ENCODE measurements at regions not wholly inside any gene's neighbourhood (a gene's known extent, or its start where the extent isn't known, plus 50 kb on each side); places are given as distances from the start of the nearest gene placed in this dataset.

GRCh38 chr11:33616552-33616951 lies 84.1 kb downstream of the C11orf91 start:
- H3K36me3 ChIP-seq, result no peaks in the 10 kb centered on the region
- H3K4me3 ChIP-seq (ENCODE audit: low read depth in 1 of 2, low read length in 1 of 2), result no peak overlapping the region
- H3K27me3 ChIP-seq, result peaks cover 26% of the 10 kb centered on the region
- no peak overlapping the region for H3K27ac ChIP-seq
- TF ChIP-seq CTCF (IDR thresholded peaks at IDR 0.05), result no peak
- no peaks in the 10 kb centered on the region for H3K9me3 ChIP-seq
- H3K4me1 ChIP-seq (ENCODE audit: control insufficient read depth in 1 of 2, insufficient read depth in 1 of 2, low read depth in 1 of 2, low read length in 1 of 2), result no peaks in the 10 kb centered on the region

- no peaks in the 10 kb centered on the region for H3K36me3 ChIP-seq
- no peaks in the 10 kb centered on the region for H3K9me3 ChIP-seq
- no peak overlapping the region for H3K4me3 ChIP-seq (ENCODE audit: low read depth in 1 of 2, low read length in 1 of 2)
- H3K27me3 ChIP-seq, result peaks cover 26% of the 10 kb centered on the region
- no peaks in the 10 kb centered on the region for H3K4me1 ChIP-seq (ENCODE audit: control insufficient read depth in 1 of 2, insufficient read depth in 1 of 2, low read depth in 1 of 2, low read length in 1 of 2)
- TF ChIP-seq CTCF (IDR thresholded peaks at IDR 0.05), result no peak
- no peak overlapping the region for H3K27ac ChIP-seq
Measured at GRCh38 chr11:33615751-33616150, 84.9 kb downstream of the C11orf91 start.

DNA sequence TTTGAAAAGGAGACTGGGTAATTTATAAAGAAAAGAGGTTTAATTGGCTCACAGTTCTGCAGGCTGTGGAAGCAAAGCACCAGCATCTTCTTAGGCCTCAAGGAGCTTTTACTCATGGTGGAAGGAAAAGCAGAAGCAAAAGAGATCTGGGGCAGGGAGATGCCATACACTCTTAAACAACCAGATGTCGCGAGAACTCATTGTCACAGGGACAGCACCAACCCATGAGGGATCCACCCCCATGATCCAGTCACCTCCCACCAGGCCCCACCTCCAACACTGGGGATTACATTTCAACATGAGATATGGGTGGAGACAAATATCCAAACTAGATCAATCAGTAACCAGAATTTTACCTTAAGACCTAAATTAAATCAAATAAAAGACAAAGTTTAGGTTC lies 87.2 kb downstream of the C11orf91 start:
- H3K27ac ChIP-seq, result no peak overlapping the region

GRCh38 chr11:33610903-33611302 lies 89.7 kb downstream of the C11orf91 start:
- Histone ChIP-seq H3K4me3 (ENCODE audit: low read depth in 1 of 2, low read length in 1 of 2) (no peak overlapping the region), H3K36me3 (no peaks in the 10 kb centered on the region), H3K4me1 (ENCODE audit: control insufficient read depth in 1 of 2, insufficient read depth in 1 of 2, low read depth in 1 of 2, low read length in 1 of 2) (no peaks in the 10 kb centered on the region)

More for the DNA sequence above, 87.2 kb downstream of the C11orf91 start:
- Histone ChIP-seq H3K4me3 (ENCODE audit: low read depth in 1 of 2, low read length in 1 of 2) (no peak overlapping the region), H3K9me3 (no peaks in the 10 kb centered on the region), H3K27me3 (peaks cover 11% of the 10 kb centered on the region), H3K4me1 (ENCODE audit: control insufficient read depth in 1 of 2, insufficient read depth in 1 of 2, low read depth in 1 of 2, low read length in 1 of 2) (no peaks in the 10 kb centered on the region), H3K36me3 (no peaks in the 10 kb centered on the region)
- TF ChIP-seq CTCF (IDR thresholded peaks at IDR 0.05), result no peak

GRCh38 chr11:33608386-33608785 lies 92.2 kb downstream of the C11orf91 start:
- Histone ChIP-seq H3K9me3 (no peaks in the 10 kb centered on the region), H3K4me1 (ENCODE audit: control insufficient read depth in 1 of 2, insufficient read depth in 1 of 2, low read depth in 1 of 2, low read length in 1 of 2) (no peaks in the 10 kb centered on the region), H3K27ac (no peak overlapping the region), H3K36me3 (no peaks in the 10 kb centered on the region), H3K27me3 (peaks cover 44% of the 10 kb centered on the region), H3K4me3 (ENCODE audit: low read depth in 1 of 2, low read length in 1 of 2) (no peak overlapping the region)
- no peak for TF ChIP-seq CTCF (IDR thresholded peaks at IDR 0.05)

More at GRCh38 chr11:33610903-33611302, 89.7 kb downstream of the C11orf91 start:
- no peak for TF ChIP-seq CTCF (IDR thresholded peaks at IDR 0.05)
- Histone ChIP-seq H3K9me3 (no peaks in the 10 kb centered on the region), H3K27me3 (peaks cover 28% of the 10 kb centered on the region), H3K27ac (no peak overlapping the region)

DNA sequence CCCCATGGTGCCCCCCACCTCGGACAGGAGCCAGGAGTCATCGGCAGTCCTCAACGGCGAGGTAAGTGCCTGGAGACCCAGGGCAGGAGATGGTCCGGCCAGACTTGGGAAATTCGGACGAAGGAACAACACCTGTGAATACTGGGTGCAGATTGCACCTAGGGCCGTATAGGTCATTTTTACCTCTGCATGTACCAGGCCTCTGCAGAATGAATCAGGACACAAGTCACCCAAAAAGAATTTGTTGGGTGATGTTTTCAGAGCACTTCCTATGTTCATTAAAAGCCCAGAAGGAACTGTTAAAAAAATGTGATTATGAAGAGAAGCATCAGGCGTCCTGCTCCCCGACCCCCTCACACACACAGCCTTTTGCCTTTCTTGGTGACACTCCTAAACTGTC lies 93.9 kb downstream of the C11orf91 start:
- Histone ChIP-seq H3K36me3 (no peaks in the 10 kb centered on the region), H3K4me3 (ENCODE audit: low read depth in 1 of 2, low read length in 1 of 2) (no peak overlapping the region)
- TF ChIP-seq CTCF (IDR thresholded peaks at IDR 0.05), result no peak

More for the DNA sequence above, 93.9 kb downstream of the C11orf91 start:
- H3K27me3 ChIP-seq, result peaks cover 60% of the 10 kb centered on the region
- H3K4me1 ChIP-seq (ENCODE audit: control insufficient read depth in 1 of 2, insufficient read depth in 1 of 2, low read depth in 1 of 2, low read length in 1 of 2), result no peaks in the 10 kb centered on the region
- H3K9me3 ChIP-seq, result no peaks in the 10 kb centered on the region
- H3K27ac ChIP-seq, result no peak overlapping the region
